Mesendoderm (in vitro differentiated cells): ENCODE measurements at regions not wholly inside any gene's neighbourhood (a gene's known extent, or its start where the extent isn't known, plus 50 kb on each side); places are given as distances from the start of the nearest gene placed in this dataset.

ENCODE experiments used
- DNase-seq: peaks from one replicate; pipeline ENCODE4 v3.0.0; 2013
- H2AK5ac ChIP-seq: 2 replicates; pipeline ENCODE4 v1.6.1; 2013; ENCODE audit warnings: low read length, inconsistent platforms
- H2BK120ac ChIP-seq: 2 replicates; pipeline ENCODE4 v1.6.1; 2013; ENCODE audit warnings: low read depth, mild to moderate bottlenecking, low read length, moderate library complexity, mixed read lengths
- H2BK15ac ChIP-seq: replicated peaks from 2 replicates; pipeline ENCODE4 v1.6.1; 2013; ENCODE audit warnings: low read depth, mild to moderate bottlenecking, moderate library complexity
- H2BK5ac ChIP-seq: 2 replicates; pipeline ENCODE4 v1.6.1; 2013; ENCODE audit warnings: low read length, inconsistent platforms
- H3K18ac ChIP-seq: 2 replicates; pipeline ENCODE4 v1.6.1; 2013; ENCODE audit warnings: mild to moderate bottlenecking, low read length, mixed read lengths
- H3K23ac ChIP-seq: one replicate; pipeline ENCODE4 v1.6.1; 2013; ENCODE audit warnings: low read length
- H3K27ac ChIP-seq: 2 replicates; pipeline ENCODE4 v1.5.1; 2013; ENCODE audit warnings: low read depth, mild to moderate bottlenecking, inconsistent platforms, low read length, moderate library complexity
- H3K27me3 ChIP-seq: 2 replicates; pipeline ENCODE4 v1.6.1; 2013; ENCODE audit warnings: low read length, control low read depth, mild to moderate bottlenecking, inconsistent platforms; ENCODE audit not compliant: insufficient read depth, poor library complexity
- H3K36me3 ChIP-seq: 2 replicates; pipeline ENCODE4 v1.6.1; 2013; ENCODE audit warnings: low read length, inconsistent platforms; ENCODE audit not compliant: control insufficient read depth, insufficient read depth
- H3K4ac ChIP-seq: one replicate; pipeline ENCODE4 v1.6.1; 2013; ENCODE audit warnings: low read depth, mild to moderate bottlenecking, low read length, moderate library complexity
- H3K4me1 ChIP-seq: 2 replicates; pipeline ENCODE4 v1.6.1; 2013; ENCODE audit warnings: low read depth, low read length, inconsistent platforms; ENCODE audit not compliant: control insufficient read depth
- H3K4me2 ChIP-seq: 2 replicates; pipeline ENCODE4 v1.6.1; 2013; ENCODE audit warnings: low read length
- H3K4me3 ChIP-seq: 2 replicates; pipeline ENCODE4 v1.5.1; 2013; ENCODE audit warnings: mild to moderate bottlenecking, low read length
- H3K56ac ChIP-seq: one replicate; pipeline ENCODE4 v1.6.1; 2013; ENCODE audit warnings: low read length
- H3K79me1 ChIP-seq: 2 replicates; pipeline ENCODE4 v1.6.1; 2013; ENCODE audit warnings: low read length, inconsistent platforms
- H3K79me2 ChIP-seq: 2 replicates; pipeline ENCODE4 v1.6.1; 2013; ENCODE audit warnings: mild to moderate bottlenecking, low read length; ENCODE audit not compliant: control insufficient read depth, insufficient read depth
- H3K9ac ChIP-seq: 2 replicates; pipeline ENCODE4 v1.6.1; 2013; ENCODE audit warnings: low read length, inconsistent platforms
- H4K5ac ChIP-seq: one replicate; pipeline ENCODE4 v1.6.1; 2013; ENCODE audit warnings: low read length
- H4K8ac ChIP-seq: one replicate; pipeline ENCODE4 v1.6.1; 2013; ENCODE audit warnings: low read depth, mild to moderate bottlenecking, control low read depth, low read length, moderate library complexity
- WGBS: extraction: QIAGEN DNeasy Blood & Tissue Kit; methylation state at CpG from one replicate; pipeline ENCODE4 v1.1.7; 2013; ENCODE audit warnings: low lambda C conversion rate, missing lambda C conversion rate; ENCODE audit not compliant: insufficient coverage; ENCODE audit errors: extremely low coverage; 5-methylcytosine and 5-hydroxymethylcytosine counted together

DNA sequence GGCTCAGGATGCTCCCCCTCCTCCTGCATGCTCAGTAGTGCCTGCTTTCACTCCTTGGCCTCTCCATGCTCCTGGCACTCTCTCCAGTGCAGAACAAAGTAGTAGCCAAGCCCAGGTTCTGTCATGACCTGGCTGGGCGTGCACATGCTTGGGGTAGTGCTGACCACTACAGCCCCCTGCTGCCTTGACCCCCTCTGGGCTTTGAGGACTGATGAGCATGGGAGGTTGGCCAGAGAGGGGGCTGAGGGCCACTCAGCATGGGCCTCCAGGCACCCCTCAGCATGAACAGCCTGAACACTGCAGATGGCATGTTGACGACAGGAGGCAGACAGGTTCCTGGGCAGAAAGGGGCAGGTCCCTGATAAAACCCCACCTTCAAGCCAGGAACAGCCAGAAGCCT, 935.7 kb upstream of the PRMT6 start:
- Histone ChIP-seq H3K23ac (no peak overlapping the region), H4K5ac (no peak overlapping the region), H2BK120ac (no peak overlapping the region), H3K4me1 (no peaks in the 10 kb centered on the region), H3K4ac (no peak overlapping the region), H3K36me3 (no peaks in the 10 kb centered on the region), H3K79me2 (no peaks in the 10 kb centered on the region), H3K9ac (no peak overlapping the region), H2BK15ac (no peak overlapping the region), H4K8ac (no peak overlapping the region), H3K4me2 (no peak overlapping the region), H3K79me1 (no peaks in the 10 kb centered on the region), H2AK5ac (no peak overlapping the region), H3K56ac (no peak overlapping the region), H3K27me3 (no peaks in the 10 kb centered on the region), H3K18ac (no peak overlapping the region), H3K4me3 (no peak overlapping the region), H2BK5ac (no peak overlapping the region), H3K27ac (no peak overlapping the region)
- DNase-seq = no peak
- WGBS = no CpG with 5 or more reads among the region's 2 CpGs

DNA sequence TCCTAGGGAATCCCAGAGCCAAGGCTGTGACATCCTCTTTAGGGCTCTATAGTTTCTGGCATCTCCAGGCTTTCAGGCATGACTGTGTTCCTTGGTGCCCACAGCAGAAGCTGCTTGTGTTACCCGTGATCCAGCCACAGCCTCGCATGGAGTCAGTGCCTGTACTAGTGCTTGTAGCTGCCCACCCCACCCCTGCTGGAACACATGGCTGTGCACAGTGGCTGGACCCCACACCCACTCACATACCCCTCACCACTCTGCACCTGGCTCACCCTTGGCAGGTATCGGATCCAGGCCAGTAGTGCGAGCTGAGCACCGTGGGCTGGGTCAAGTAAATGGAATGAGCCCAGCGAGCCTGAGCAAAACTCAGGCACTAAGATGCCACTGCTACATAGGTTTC, 934.7 kb upstream of the PRMT6 start:
- no peak overlapping the region for H3K4me3 ChIP-seq
- no peaks in the 10 kb centered on the region for H3K4me1 ChIP-seq
- no peak overlapping the region for H3K4me2 ChIP-seq
- no peak overlapping the region for H3K27ac ChIP-seq
- H3K9ac ChIP-seq = no peak overlapping the region
- no peak overlapping the region for H3K56ac ChIP-seq
- H3K79me1 ChIP-seq = no peaks in the 10 kb centered on the region
- no peak overlapping the region for H4K8ac ChIP-seq
- H3K4ac ChIP-seq = no peak overlapping the region
- no peak overlapping the region for H2BK120ac ChIP-seq
- no peaks in the 10 kb centered on the region for H3K36me3 ChIP-seq
- H3K23ac ChIP-seq = no peak overlapping the region
- H2BK5ac ChIP-seq = no peak overlapping the region
- no peaks in the 10 kb centered on the region for H3K79me2 ChIP-seq
- no CpG with 5 or more reads among the region's 6 CpGs for WGBS
- H4K5ac ChIP-seq = no peak overlapping the region
- H2BK15ac ChIP-seq = no peak overlapping the region
- no peak overlapping the region for H3K18ac ChIP-seq
- H2AK5ac ChIP-seq = no peak overlapping the region
- no peak for DNase-seq
- no peaks in the 10 kb centered on the region for H3K27me3 ChIP-seq

DNA sequence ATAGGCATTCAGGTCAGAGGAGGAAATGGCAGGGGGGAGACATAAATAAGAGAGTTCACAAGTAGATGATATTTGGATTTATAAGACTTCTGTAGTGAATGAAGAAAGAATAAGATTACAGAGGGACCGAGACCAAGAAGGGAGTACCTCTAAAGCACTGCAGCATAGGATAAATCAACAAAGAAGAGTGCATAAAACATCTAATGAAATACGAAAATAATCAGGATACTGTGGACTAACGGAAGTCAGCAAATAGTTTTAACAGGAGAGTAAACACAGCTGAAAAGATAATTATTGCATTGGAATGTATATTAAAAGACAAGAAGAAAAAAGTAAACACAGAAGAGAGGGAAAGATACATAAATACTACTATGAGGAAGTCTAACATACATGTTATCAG, 921.9 kb upstream of the PRMT6 start:
- Histone ChIP-seq H2BK120ac (no peak overlapping the region), H3K27me3 (no peaks in the 10 kb centered on the region), H4K8ac (no peak overlapping the region), H3K36me3 (no peaks in the 10 kb centered on the region), H4K5ac (no peak overlapping the region), H3K4me2 (no peak overlapping the region), H3K79me1 (no peaks in the 10 kb centered on the region), H3K56ac (no peak overlapping the region), H3K4ac (no peak overlapping the region), H3K9ac (no peak overlapping the region), H3K4me3 (no peak overlapping the region), H3K4me1 (no peaks in the 10 kb centered on the region), H3K27ac (no peak overlapping the region), H3K23ac (no peak overlapping the region), H2BK5ac (no peak overlapping the region), H3K79me2 (no peaks in the 10 kb centered on the region), H2BK15ac (no peak overlapping the region), H3K18ac (no peak overlapping the region), H2AK5ac (no peak overlapping the region)
- no CpG with 5 or more reads among the region's 3 CpGs for WGBS
- DNase-seq = no peak

DNA sequence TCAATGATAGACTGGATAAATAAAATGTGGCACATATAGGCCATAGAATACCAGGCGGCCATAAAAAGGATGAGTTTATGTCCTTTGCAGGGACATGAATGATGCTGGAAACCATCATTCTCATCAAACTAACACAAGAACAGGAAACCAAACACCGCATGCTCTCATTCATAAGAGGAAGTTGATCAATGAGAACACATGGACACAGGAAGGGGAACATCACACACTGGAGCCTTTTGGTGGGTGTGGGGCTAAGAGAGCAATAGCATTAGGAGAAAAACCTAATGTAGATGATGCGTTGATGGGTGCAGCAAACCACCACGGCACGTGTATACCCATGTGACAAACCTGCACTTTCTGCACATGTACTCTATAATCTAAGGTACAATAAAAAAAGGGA, 883.4 kb upstream of the PRMT6 start:
- H3K79me2 ChIP-seq = no peaks in the 10 kb centered on the region
- no peak overlapping the region for H3K9ac ChIP-seq
- no peak overlapping the region for H3K4me2 ChIP-seq
- H3K27me3 ChIP-seq = no peaks in the 10 kb centered on the region
- H3K4me3 ChIP-seq = no peak overlapping the region
- H2BK15ac ChIP-seq = no peak overlapping the region
- H2BK5ac ChIP-seq = no peak overlapping the region
- no peak overlapping the region for H2BK120ac ChIP-seq
- H2AK5ac ChIP-seq = no peak overlapping the region
- no peak overlapping the region for H4K8ac ChIP-seq
- no peaks in the 10 kb centered on the region for H3K36me3 ChIP-seq
- no peak overlapping the region for H3K23ac ChIP-seq
- H3K79me1 ChIP-seq = no peaks in the 10 kb centered on the region
- H3K18ac ChIP-seq = no peak overlapping the region
- no peak overlapping the region for H3K27ac ChIP-seq
- no peak overlapping the region for H3K4ac ChIP-seq
- no CpG with 5 or more reads among the region's 5 CpGs for WGBS
- no peak overlapping the region for H3K56ac ChIP-seq
- no peak overlapping the region for H4K5ac ChIP-seq
- H3K4me1 ChIP-seq = no peaks in the 10 kb centered on the region
- DNase-seq = no peak

DNA sequence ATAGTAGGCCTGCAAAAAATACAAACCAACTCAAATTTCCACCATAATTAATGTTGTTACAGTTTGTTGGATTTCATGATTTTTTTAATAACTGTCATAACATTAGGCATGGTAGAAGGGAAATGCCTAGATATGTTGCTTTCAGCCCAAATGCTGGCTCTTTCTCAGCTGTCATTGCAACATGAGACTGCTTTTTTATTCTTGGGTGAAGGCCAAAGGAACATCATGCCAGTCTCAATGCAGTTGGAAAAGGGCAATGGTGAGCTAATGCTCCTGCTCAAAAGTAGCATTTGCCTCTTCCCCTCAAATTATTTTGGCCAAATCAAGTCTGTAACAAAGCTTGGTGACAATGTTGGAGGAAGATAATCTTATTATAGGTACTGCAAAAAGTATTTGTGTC, 877.7 kb upstream of the PRMT6 start:
- H3K23ac ChIP-seq = no peak overlapping the region
- no peaks in the 10 kb centered on the region for H3K36me3 ChIP-seq
- no peak overlapping the region for H2BK15ac ChIP-seq
- no peak overlapping the region for H2BK120ac ChIP-seq
- no peaks in the 10 kb centered on the region for H3K27me3 ChIP-seq
- H3K56ac ChIP-seq = no peak overlapping the region
- H3K4me1 ChIP-seq = no peaks in the 10 kb centered on the region
- no peak for DNase-seq
- no peak overlapping the region for H3K4ac ChIP-seq
- H4K5ac ChIP-seq = no peak overlapping the region
- H4K8ac ChIP-seq = no peak overlapping the region
- no peak overlapping the region for H3K9ac ChIP-seq
- no peaks in the 10 kb centered on the region for H3K79me2 ChIP-seq
- H3K27ac ChIP-seq = no peak overlapping the region
- no peak overlapping the region for H3K4me3 ChIP-seq
- H2AK5ac ChIP-seq = no peak overlapping the region
- H2BK5ac ChIP-seq = no peak overlapping the region
- no peak overlapping the region for H3K4me2 ChIP-seq
- no peak overlapping the region for H3K18ac ChIP-seq
- no peaks in the 10 kb centered on the region for H3K79me1 ChIP-seq

DNA sequence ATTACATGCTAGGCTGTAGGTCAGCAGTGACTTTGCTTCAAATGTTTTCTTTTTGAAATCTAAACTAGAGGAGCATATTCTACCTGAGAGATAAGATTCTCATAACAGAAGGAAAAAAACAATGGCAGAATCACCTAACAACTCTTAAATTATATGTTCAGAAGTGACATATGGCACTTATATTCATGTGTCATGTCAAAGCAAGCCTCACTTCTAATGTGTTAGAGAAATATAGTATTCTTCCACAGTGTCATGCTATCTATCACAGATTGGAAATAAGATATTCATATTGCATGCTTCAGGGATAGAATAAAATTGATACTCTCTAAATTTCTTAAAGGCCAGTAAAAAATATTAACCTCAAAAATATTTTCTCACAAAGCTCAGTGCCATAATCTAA, 874.6 kb upstream of the PRMT6 start:
- Histone ChIP-seq H3K27me3 (no peaks in the 10 kb centered on the region), H4K5ac (no peak overlapping the region), H3K79me1 (no peaks in the 10 kb centered on the region), H4K8ac (no peak overlapping the region), H3K4me3 (no peak overlapping the region), H3K4me2 (no peak overlapping the region), H3K79me2 (no peaks in the 10 kb centered on the region), H3K9ac (no peak overlapping the region), H3K36me3 (no peaks in the 10 kb centered on the region), H3K56ac (no peak overlapping the region), H3K18ac (no peak overlapping the region), H2BK15ac (no peak overlapping the region), H3K23ac (no peak overlapping the region), H3K4ac (no peak overlapping the region), H2BK120ac (no peak overlapping the region), H2AK5ac (no peak overlapping the region), H3K4me1 (no peaks in the 10 kb centered on the region), H2BK5ac (no peak overlapping the region), H3K27ac (no peak overlapping the region)
- no peak for DNase-seq
